ENCODE measurements at regions not wholly inside any gene's neighbourhood (a gene's known extent, or its start where the extent isn't known, plus 50 kb on each side); places are given as distances from the start of the nearest gene placed in this dataset.
A peak's percentile ranks its signal among the peaks of the same experiment; 100 is the strongest.
"Not testable (repeated sequence)": the region's sequence is repeated elsewhere in the genome, so short reads cannot be mapped to it uniquely, and the experiment has no call there.

GRCh38 chr7:81165070-81165469 lies 246.2 kb upstream of the SEMA3C start:
- no peak for DNase-seq

- no peak for DNase-seq
These were observed 244.1 kb upstream of the SEMA3C start for GRCh38 chr7:81162771-81163525.

GRCh38 chr7:81162234-81162633 lies 243.4 kb upstream of the SEMA3C start:
- no peak for DNase-seq

GRCh38 chr7:81161451-81162075 lies 242.7 kb upstream of the SEMA3C start:
- no peak for DNase-seq

- no peak for DNase-seq
These were observed 240.6 kb upstream of the SEMA3C start for GRCh38 chr7:81159402-81159801.

GRCh38 chr7:81158189-81158588 lies 239.3 kb upstream of the SEMA3C start:
- DNase-seq, result no peak

- DNase-seq, result no peak
These were observed 237.0 kb upstream of the SEMA3C start for GRCh38 chr7:81155654-81156373.

GRCh38 chr7:81154565-81154964 lies 235.7 kb upstream of the SEMA3C start:
- no peak for DNase-seq

- DNase-seq, result not testable (repeated sequence)
These were observed 234.1 kb upstream of the SEMA3C start for GRCh38 chr7:81152925-81153324.

GRCh38 chr7:81150951-81151361 lies 232.1 kb upstream of the SEMA3C start:
- DNase-seq, result no peak

GRCh38 chr7:81143856-81144255 lies 225.0 kb upstream of the SEMA3C start:
- DNase-seq, result no peak

GRCh38 chr7:81141257-81142205 lies 222.7 kb upstream of the SEMA3C start:
- not testable (repeated sequence) for DNase-seq

- peak; percentile 37 for DNase-seq
These were observed 221.9 kb upstream of the SEMA3C start for GRCh38 chr7:81140775-81141174.

- no peak for DNase-seq
These were observed 221.4 kb upstream of the SEMA3C start for GRCh38 chr7:81140252-81140651.

GRCh38 chr7:81138870-81139269 lies 220.0 kb upstream of the SEMA3C start:
- no peak for DNase-seq

- DNase-seq, result no peak
These were observed 216.5 kb upstream of the SEMA3C start for GRCh38 chr7:81135324-81135723.

GRCh38 chr7:81128011-81128410 lies 209.2 kb upstream of the SEMA3C start:
- no peak for DNase-seq

GRCh38 chr7:81120803-81121202 lies 202.0 kb upstream of the SEMA3C start:
- no peak for DNase-seq

- DNase-seq, result no peak
These were observed 201.3 kb upstream of the SEMA3C start for GRCh38 chr7:81120111-81120510.

- no peak for DNase-seq
These were observed 195.8 kb upstream of the SEMA3C start for GRCh38 chr7:81114633-81115032.

- DNase-seq, result no peak
These were observed 193.9 kb upstream of the SEMA3C start for GRCh38 chr7:81112731-81113130.

GRCh38 chr7:81111781-81112540 lies 193.1 kb upstream of the SEMA3C start:
- DNase-seq, result peak; percentile 43
